ENCODE measurements at regions not wholly inside any gene's neighbourhood (a gene's known extent, or its start where the extent isn't known, plus 50 kb on each side); places are given as distances from the start of the nearest gene placed in this dataset.
A peak's percentile ranks its signal among the peaks of the same experiment; 100 is the strongest.

DNA sequence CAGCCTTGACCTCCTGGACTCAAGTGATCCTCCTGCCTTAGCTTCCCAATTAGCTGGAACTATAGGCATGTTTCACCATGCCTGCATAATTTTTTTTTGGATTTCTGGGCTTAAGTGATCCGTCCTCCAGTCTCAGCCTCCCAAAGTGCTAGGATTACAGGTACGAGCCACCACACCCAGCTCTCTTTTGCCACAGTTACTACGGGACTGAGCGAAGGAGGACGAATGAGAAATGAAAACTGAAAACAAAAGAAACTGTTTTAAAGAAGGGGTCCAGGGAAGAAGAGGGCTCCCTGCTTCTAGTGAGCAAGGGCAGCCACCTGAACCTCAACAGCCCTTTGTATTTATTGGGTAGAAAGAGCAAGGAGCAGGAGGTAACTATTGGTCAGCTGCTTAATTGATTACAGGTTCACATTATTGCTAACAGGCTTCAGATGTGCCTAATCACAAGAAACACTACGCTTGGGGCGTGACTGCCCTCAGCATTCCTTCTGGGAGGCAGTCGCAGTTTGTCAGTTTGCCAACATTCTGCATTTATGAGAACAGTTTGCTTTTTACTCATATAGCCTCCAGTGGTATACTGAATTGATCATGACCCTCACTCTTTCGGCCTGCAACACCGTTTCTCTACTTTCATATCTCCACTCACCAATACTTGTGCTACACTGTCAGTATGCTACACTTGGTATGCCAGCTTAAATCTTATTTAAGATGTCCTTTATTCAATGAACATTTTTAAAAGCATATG is 676.8 kb downstream of the DNAJB9 start:
- no peaks in the 10 kb centered on the region for H4K20me1 ChIP-seq
- TF ChIP-seq Cebpa-rat (IDR thresholded peaks at IDR 0.05), result no peak

DNA sequence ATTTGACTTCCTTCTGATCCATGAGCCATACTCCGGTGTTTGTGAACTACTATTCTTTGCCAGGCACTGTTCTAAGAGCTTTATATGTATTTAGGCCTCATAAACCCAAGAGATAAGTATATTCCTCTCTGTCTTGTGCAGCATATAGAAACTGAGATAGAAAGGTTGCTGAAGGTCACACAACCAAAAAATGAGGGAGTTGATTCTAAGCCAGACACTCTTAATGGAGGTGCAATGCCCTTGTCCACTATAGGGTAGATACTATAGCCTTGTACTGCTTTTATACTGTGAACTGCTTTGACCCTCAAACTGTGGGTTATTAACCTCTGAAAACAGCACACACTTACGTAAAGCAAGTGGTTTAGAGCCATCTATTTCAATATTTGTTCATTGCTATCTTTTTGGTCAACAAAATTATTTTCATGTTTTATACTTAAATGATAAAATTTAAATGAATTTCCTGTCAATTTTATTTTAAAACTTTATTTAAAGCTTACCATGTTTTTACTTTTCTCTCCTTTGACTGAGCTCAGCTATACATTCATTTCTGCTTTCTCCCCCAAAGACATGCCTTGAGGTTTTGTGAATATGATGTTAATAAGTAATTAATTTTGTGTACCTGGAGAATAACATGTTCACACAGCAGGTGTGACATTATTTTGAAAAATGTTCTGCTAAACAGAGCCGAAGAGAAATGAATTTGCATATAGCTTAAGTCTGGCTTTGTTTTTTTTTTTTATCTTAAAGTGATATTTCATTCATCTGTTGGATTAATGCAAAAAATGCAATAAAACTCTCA is 687.3 kb downstream of the DNAJB9 start:
- Histone ChIP-seq H3K9me3 (replicated peaks in 1 of 11) (no peaks in the 10 kb centered on the region), H3K36me3 (no peaks in the 10 kb centered on the region), H3K27ac (no peak overlapping the region), H3K27me3 (no peaks in the 10 kb centered on the region), H3K4me1 (peaks cover 8 to 38% (median 17%) of the 10 kb centered on the region in 10 experiments; a peak in 19 of 20 replicates), H3K4me3 (no peak overlapping the region), H3K9ac (no peak overlapping the region), H3K4me2 (no peak overlapping the region), H4K20me1 (no peaks in the 10 kb centered on the region)
- TF ChIP-seq Cebpa-rat (IDR thresholded peaks at IDR 0.05), result no peak

More for the DNA sequence above, 676.8 kb downstream of the DNAJB9 start:
- no peak overlapping the region for H3K9ac ChIP-seq
- no peak overlapping the region for H3K27ac ChIP-seq
- peaks cover 0 to 2% (median 0%) of the 10 kb centered on the region in 11 experiments; a peak in 2 of 22 replicates for H3K9me3 ChIP-seq (replicated peaks in 1 of 11)
- H3K27me3 ChIP-seq, result no peaks in the 10 kb centered on the region
- no peak overlapping the region for H3K4me3 ChIP-seq
- no peak overlapping the region for H3K4me2 ChIP-seq
- no peaks in the 10 kb centered on the region for H3K4me1 ChIP-seq
- no peaks in the 10 kb centered on the region for H3K36me3 ChIP-seq

DNA sequence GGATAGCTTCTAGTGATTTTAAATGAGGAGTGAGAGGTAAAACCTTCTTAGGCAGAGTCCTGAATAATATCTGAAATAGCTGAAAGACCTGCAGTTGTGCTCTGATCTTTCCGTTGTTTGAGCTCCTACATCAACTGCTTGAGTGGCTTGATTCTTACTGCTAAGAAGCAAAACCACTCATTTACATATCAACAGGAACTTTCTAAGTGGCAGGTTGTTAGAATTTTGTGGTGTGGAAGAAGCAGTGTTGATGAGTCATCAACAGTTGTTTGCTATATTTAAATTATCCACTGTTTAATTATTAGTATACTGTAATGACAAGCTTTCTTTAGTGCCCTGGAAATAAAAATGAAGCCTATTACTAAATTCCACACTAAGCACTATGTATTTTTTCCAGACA is 689.5 kb downstream of the DNAJB9 start:
- 0 out of 22 replicates have a peak overlapping the region, but pooled peaks of 1 of the 11 experiments have one; percentile 7 for H3K9ac ChIP-seq
- H3K4me1 ChIP-seq, result peaks cover 8 to 47% (median 17%) of the 10 kb centered on the region in 10 experiments; a peak in 19 of 20 replicates
- no peak for TF ChIP-seq Cebpa-rat (IDR thresholded peaks at IDR 0.05)
- no peaks in the 10 kb centered on the region for H4K20me1 ChIP-seq
- H3K36me3 ChIP-seq, result no peaks in the 10 kb centered on the region
- H3K9me3 ChIP-seq (replicated peaks in 1 of 11), result no peaks in the 10 kb centered on the region
- peak overlapping the region in 1 of 11 experiments; percentile 2; a peak in 1 of 22 replicates for H3K27ac ChIP-seq
- no peak overlapping the region for H3K4me3 ChIP-seq
- H3K27me3 ChIP-seq, result no peaks in the 10 kb centered on the region
- H3K4me2 ChIP-seq, result peak overlapping the region; percentile 43 to 67 (median 53); a peak in 20 of 22 replicates

DNA sequence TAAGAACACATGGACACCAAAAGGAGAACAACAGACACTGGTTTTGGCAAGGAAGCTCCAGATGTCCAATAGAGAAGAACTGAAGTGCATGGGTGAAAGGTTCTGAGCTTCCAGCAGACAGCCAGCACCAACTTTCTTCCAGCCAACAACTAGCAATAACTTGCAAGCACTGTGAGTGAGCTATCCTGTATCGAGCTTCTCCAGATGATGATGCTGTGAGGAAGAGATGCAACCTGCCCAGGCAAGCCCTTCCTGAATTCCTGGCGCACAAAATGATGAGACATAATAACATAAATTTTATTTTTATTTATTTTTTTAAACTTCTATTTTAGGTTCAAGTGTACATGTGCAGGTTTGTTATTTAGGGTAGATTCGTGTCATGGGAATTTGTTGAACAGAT is 692.1 kb downstream of the DNAJB9 start:
- Histone ChIP-seq H3K4me1 (peaks cover 8 to 47% (median 17%) of the 10 kb centered on the region in 10 experiments; a peak in 19 of 20 replicates), H3K27ac (no peak overlapping the region), H3K9me3 (replicated peaks in 1 of 11) (no peaks in the 10 kb centered on the region), H3K9ac (no peak overlapping the region), H3K4me3 (no peak overlapping the region), H4K20me1 (no peaks in the 10 kb centered on the region), H3K27me3 (no peaks in the 10 kb centered on the region), H3K36me3 (no peaks in the 10 kb centered on the region), H3K4me2 (peak overlapping the region in 5 of 11 experiments; percentile 19 to 35 (median 24); a peak in 9 of 22 replicates)
- TF ChIP-seq Cebpa-rat (IDR thresholded peaks at IDR 0.05), result no peak

DNA sequence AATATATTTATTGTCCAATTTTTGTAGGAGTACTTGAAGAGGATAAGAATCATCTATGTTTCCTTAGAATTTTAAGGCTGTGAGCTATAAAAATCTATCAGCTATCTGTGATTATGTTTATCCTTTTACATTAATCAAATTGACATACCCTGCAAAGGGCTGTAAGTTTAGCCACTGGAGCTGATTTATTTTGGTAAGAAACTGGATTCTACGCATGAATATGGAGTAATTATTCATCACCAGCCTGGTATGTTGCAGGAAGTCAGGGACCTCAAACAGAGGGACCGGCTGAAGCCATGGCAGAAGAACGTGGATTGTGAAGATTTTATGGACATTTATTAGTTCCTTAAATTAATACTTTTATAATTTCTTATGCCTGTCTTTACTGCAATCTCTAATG is 696.9 kb downstream of the DNAJB9 start:
- no peaks in the 10 kb centered on the region for H4K20me1 ChIP-seq
- no peak overlapping the region for H3K27ac ChIP-seq
- no peak for TF ChIP-seq Cebpa-rat (IDR thresholded peaks at IDR 0.05)
- no peak overlapping the region for H3K9ac ChIP-seq
- H3K27me3 ChIP-seq, result no peaks in the 10 kb centered on the region
- H3K4me1 ChIP-seq, result peaks cover 0 to 16% (median 0%) of the 10 kb centered on the region in 10 experiments; a peak in 9 of 20 replicates
- H3K4me3 ChIP-seq, result no peak overlapping the region
- no peaks in the 10 kb centered on the region for H3K36me3 ChIP-seq
- no peak overlapping the region for H3K4me2 ChIP-seq
- peaks cover 0 to 10% (median 0%) of the 10 kb centered on the region in 11 experiments; a peak in 2 of 22 replicates for H3K9me3 ChIP-seq (replicated peaks in 1 of 11)

DNA sequence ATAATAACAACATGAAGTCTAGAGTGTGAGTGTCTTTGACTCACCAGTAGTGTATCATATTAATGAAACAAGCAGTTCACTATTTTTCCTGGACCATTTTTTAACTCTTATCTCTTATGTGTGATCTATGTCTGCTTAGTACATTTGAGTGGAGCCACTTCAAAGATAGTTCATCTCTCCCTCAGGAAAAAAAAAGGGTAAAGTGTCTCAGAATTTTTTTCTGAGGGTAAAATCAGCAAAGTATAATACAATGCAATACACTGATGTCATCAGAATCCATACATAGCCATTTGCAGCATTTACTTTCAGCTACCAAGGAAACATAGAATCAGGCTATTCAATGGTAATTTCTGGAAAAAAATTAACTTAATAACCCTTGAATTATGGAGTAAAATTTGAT is 706.7 kb downstream of the DNAJB9 start:
- Histone ChIP-seq H3K27me3 (no peaks in the 10 kb centered on the region), H3K9me3 (replicated peaks in 1 of 11) (0 out of 22 replicates have a peak, but pooled peaks cover 0 to 3% (median 0%) of the 10 kb centered on the region in 11 experiments), H3K9ac (no peak overlapping the region), H3K27ac (no peak overlapping the region), H3K4me2 (no peak overlapping the region), H3K4me3 (no peak overlapping the region), H4K20me1 (no peaks in the 10 kb centered on the region), H3K4me1 (no peaks in the 10 kb centered on the region), H3K36me3 (no peaks in the 10 kb centered on the region)
- no peak for TF ChIP-seq Cebpa-rat (IDR thresholded peaks at IDR 0.05)

DNA sequence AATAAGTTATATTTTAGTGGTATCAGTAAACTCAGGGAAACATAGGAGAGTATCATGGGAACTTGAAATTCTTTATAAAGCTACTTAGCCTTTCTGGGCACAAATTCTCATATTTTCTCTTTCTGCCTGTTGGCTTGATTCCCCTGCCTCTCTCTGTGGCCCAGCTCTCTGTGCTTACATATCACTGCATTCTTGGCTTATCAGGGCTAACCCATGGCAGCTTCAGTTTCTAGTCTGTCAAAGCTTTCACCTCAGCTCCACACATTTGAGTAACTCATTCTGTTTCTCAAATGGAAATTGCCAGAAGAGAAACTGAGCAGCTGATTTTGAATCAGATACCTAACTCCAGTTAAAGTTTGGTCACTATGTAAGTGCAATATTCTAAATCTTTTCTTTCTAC is 713.1 kb downstream of the DNAJB9 start:
- Histone ChIP-seq H3K9ac (no peak overlapping the region), H3K9me3 (replicated peaks in 1 of 11) (peaks cover 0 to 7% (median 0%) of the 10 kb centered on the region in 11 experiments; a peak in 3 of 22 replicates), H4K20me1 (no peaks in the 10 kb centered on the region), H3K4me1 (no peaks in the 10 kb centered on the region), H3K4me3 (no peak overlapping the region), H3K4me2 (no peak overlapping the region), H3K36me3 (no peaks in the 10 kb centered on the region), H3K27ac (no peak overlapping the region), H3K27me3 (no peaks in the 10 kb centered on the region)
- TF ChIP-seq Cebpa-rat (IDR thresholded peaks at IDR 0.05), result no peak

DNA sequence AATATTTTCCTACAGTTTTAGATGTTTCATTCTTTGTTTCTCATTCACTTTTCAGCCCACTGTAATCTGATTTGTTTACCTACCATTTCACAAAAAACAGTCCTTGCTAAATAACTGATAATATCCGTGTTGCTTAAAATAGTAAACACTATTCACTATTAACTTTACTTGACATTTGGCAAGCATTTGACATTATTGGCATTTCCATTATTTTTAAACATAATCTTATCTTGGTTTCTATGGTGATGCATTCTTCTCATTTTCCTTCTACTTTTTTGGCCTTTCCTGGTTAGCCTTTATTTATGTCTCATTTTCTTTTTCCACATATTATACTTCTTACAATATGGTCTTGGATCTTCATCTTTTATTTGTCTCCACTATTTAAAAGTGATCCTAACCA is 715.3 kb downstream of the DNAJB9 start:
- H3K4me3 ChIP-seq, result no peak overlapping the region
- TF ChIP-seq Cebpa-rat (IDR thresholded peaks at IDR 0.05), result no peak

DNA sequence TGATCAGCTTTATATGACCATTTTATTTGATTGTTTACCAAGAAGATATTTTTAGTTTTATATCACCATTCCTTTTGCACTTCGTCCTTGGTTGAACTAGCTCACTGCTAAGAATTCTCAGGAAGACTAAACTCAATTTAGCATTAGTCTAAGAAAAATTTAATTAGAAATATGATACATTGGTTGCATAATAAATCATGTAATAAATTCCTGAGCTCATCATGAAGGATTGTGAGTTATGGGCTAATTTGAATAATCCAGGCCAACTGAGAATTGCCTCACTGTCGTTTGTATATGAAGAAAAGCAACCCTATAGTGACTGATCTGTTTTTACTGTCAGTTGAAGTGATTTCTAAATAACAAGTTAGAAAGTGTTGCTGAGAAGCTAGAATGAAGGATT is 725.5 kb downstream of the DNAJB9 start:
- Histone ChIP-seq H3K4me1 (no peaks in the 10 kb centered on the region), H3K27me3 (no peaks in the 10 kb centered on the region), H3K4me2 (no peak overlapping the region), H3K4me3 (no peak overlapping the region), H4K20me1 (no peaks in the 10 kb centered on the region), H3K27ac (no peak overlapping the region), H3K36me3 (no peaks in the 10 kb centered on the region), H3K9me3 (replicated peaks in 1 of 11) (peaks cover 0 to 11% (median 7%) of the 10 kb centered on the region in 11 experiments; a peak in 8 of 22 replicates), H3K9ac (no peak overlapping the region)
- TF ChIP-seq Cebpa-rat (IDR thresholded peaks at IDR 0.05), result no peak

More for the DNA sequence above, 715.3 kb downstream of the DNAJB9 start:
- Histone ChIP-seq H3K27me3 (no peaks in the 10 kb centered on the region), H3K27ac (no peak overlapping the region), H3K9ac (no peak overlapping the region), H3K36me3 (no peaks in the 10 kb centered on the region), H3K4me2 (no peak overlapping the region), H3K4me1 (no peaks in the 10 kb centered on the region), H4K20me1 (no peaks in the 10 kb centered on the region), H3K9me3 (replicated peaks in 1 of 11) (peaks cover 0 to 7% (median 0%) of the 10 kb centered on the region in 11 experiments; a peak in 3 of 22 replicates)
